RWPE1 (cell line): ENCODE measurements at regions not wholly inside any gene's neighbourhood (a gene's known extent, or its start where the extent isn't known, plus 50 kb on each side); places are given as distances from the start of the nearest gene placed in this dataset.

ENCODE experiments used
- CTCF ChIA-PET: fragments of 350-600 bp; sonication (Branson Sonifier 250); formaldehyde crosslinking; extraction: SDS; loops from one replicate; lab custom pipeline; 2021; lab: Yijun Ruan, JAX
- POLR2A ChIA-PET: fragments of 400-600 bp; formaldehyde crosslinking; extraction: SDS; loops from one replicate; lab custom pipeline; 2020; ENCODE audit warnings: antibody characterized with exemption; ENCODE audit not compliant: low non-redundant PET; lab: Yijun Ruan, JAX
- DNase-seq: peaks from one replicate; pipeline ENCODE4 v3.0.0; 2012; ENCODE audit warnings: low spot score
- H3K27ac ChIP-seq: fragments of 450-650 bp; 2 replicates; pipeline ENCODE4 v1.5.1; 2017
- TF ChIP-seq, protein P1 (sequence below): fragments of 450-650 bp; conservative IDR thresholded peaks from 2 replicates; pipeline ENCODE4 v1.5.1; 2017; ENCODE audit warnings: low read depth, mild to moderate bottlenecking

DNA sequence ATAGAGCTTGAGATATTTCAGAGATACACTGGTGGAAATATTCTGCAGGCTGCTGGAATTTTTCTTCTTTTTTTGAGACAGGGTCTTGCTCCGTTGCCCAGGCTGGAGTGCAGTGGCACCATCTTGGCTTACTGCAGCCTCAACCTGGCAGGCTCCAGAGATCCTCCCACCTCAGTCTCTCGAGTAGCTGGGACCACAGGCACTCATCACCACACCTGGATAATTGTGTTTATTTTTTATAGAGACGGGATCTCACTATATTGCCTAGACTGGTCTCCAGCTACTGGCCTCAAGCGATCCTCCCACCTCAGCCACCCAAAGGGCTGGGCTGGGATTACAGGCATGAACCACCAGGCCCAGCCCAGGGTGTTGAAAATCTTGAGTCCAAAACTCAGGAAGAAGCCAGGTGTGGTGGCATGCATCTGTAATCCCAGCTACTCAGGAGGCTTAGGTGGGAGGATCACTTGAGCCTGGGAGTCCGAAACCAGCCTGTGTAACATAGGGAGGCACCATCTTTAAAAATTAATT lies 55.7 kb upstream of the FOXK1 start:
- no peak for DNase-seq
- POLR2A ChIA-PET, result no interaction called here
- no peak overlapping the region for H3K27ac ChIP-seq
- CTCF ChIA-PET, result interaction anchor here (1.2 kb wide), 1 partner anchor 409 kb away, joined by 3 read pairs; no protein-coding TSS in a partner anchor
- TF ChIP-seq, protein P1, sequence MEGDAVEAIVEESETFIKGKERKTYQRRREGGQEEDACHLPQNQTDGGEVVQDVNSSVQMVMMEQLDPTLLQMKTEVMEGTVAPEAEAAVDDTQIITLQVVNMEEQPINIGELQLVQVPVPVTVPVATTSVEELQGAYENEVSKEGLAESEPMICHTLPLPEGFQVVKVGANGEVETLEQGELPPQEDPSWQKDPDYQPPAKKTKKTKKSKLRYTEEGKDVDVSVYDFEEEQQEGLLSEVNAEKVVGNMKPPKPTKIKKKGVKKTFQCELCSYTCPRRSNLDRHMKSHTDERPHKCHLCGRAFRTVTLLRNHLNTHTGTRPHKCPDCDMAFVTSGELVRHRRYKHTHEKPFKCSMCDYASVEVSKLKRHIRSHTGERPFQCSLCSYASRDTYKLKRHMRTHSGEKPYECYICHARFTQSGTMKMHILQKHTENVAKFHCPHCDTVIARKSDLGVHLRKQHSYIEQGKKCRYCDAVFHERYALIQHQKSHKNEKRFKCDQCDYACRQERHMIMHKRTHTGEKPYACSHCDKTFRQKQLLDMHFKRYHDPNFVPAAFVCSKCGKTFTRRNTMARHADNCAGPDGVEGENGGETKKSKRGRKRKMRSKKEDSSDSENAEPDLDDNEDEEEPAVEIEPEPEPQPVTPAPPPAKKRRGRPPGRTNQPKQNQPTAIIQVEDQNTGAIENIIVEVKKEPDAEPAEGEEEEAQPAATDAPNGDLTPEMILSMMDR, result no peak

DNA sequence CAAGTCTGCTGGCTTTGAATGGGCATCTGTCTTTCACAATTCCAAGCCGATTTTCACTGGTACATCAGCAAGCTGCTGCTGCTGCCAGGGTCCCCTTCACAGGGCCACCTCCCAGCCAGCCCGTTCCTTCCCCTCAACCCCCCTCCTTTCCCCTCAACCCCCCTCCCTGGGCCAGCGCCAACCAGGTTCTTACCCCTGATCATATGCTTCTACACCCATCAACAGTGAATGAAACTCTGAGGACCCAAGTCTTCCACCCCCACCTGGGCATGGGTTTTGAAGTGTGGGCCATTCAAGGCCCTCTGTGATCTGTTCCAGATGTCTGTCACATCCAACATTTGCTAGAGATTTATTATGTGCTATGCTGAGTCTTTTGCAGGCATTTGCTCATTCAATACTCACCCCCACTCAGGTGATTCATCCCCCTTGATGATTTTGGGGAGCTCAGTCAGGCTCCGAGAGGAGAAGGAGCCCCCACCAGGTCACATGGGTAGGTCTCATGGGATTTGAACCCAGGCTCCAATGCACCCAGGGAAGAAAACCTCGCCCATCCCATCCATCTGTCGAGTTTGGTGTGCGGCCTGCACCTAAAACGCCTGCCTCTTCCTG lies 52.7 kb upstream of the FOXK1 start:
- TF ChIP-seq, protein P1, result no peak
- ChIA-PET POLR2A (no interaction called here), CTCF (no interaction called here)
- no peak for DNase-seq
- 0 out of 2 replicates have a peak overlapping the region, but pooled peaks have one; percentile 1 for H3K27ac ChIP-seq

DNA sequence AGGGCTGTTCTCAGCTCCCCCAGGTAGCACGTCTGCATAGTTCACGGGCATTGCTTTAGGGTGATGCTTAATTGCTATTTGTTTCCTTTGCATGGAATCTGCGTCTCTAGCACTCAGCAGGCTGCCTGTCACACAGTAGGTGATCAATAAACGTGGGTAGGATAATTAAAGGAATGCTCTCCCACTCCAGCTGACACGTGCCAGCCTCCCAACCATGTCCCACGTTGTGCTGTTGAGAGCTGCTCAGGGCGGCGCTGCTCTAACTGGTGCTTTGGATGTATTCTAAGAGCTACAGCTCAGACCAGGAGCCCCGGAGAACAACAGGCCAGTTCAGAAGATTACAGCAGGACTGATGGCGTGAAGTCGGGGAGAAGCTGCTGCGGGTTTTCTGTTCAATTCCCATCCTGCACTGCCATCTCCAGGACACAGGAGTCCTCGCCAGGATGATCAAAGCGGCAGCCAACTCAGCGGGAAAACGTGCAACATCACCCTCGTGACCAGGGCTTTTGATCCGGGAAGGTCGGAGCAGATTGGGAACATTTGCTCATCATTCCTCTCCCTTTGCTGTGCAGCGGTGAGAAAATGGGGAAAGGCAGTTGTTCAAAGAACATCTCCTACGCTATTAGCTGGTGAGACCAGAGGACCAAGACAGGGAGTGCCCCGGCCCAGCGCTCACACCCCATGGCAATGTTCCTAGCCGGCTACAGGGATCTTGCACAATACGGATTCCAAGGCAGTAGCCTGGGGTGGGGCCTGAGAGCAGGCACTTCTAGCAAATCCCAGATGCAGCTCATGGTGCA lies 50.5 kb upstream of the FOXK1 start:
- peak; percentile 96 for DNase-seq
- CTCF ChIA-PET, result interaction anchor here (0.6 to 1.4 kb wide), 15 partner anchors 17 to 1747 kb away, joined by 3 to 6 read pairs (median 3); no protein-coding TSS in a partner anchor
- H3K27ac ChIP-seq, result peak overlapping the region; percentile 98
- TF ChIP-seq, protein P1, result peak; percentile 91
- POLR2A ChIA-PET, result interaction anchor here (1.4 kb wide), 1 partner anchor 10 kb away, joined by 4 read pairs; no protein-coding TSS in a partner anchor
